Natural killer cell (primary cell): ENCODE measurements at regions not wholly inside any gene's neighbourhood (a gene's known extent, or its start where the extent isn't known, plus 50 kb on each side); places are given as distances from the start of the nearest gene placed in this dataset.

Source experiments
- ATAC-seq, 3 donors: fragments of 150-1000 bp in 2 of 3; fragments of 200-7000 bp in 1 of 3; cut with Tn5 transposase; 1 replicate in 1 of 3; 2 replicates in 2 of 3; pipeline ENCODE4 v1.10.0; 2021; ENCODE audit warnings: mild to moderate bottlenecking in 2 of 3, moderate library complexity in 2 of 3
- DNase-seq, 2 donors: peaks; one replicate each; pipeline versions ENCODE4 v3.0.0 to v3.0.0-alpha.2; 2013 to 2021; ENCODE audit warnings: mixed read lengths in 1 of 2
- H3K27ac ChIP-seq: one replicate; pipeline ENCODE4 v1.5.1; 2013; ENCODE audit warnings: mild to moderate bottlenecking, low read length
- H3K27me3 ChIP-seq: one replicate; pipeline ENCODE4 v1.6.1; 2013; ENCODE audit warnings: low read length; ENCODE audit not compliant: control insufficient read depth, insufficient read depth
- H3K36me3 ChIP-seq: one replicate; pipeline ENCODE4 v1.6.1; 2013; ENCODE audit warnings: low read length; ENCODE audit not compliant: control insufficient read depth, insufficient read depth
- H3K4me1 ChIP-seq: one replicate; pipeline ENCODE4 v1.6.1; 2013; ENCODE audit warnings: low read length; ENCODE audit not compliant: control insufficient read depth, insufficient read depth
- H3K4me3 ChIP-seq: one replicate; pipeline ENCODE4 v1.5.1; 2013; ENCODE audit warnings: low read length
- H3K9me3 ChIP-seq: one replicate; pipeline ENCODE4 v1.6.1; 2013; ENCODE audit warnings: low read length; ENCODE audit not compliant: control insufficient read depth, insufficient read depth
- H3K27ac Mint-ChIP-seq, 2 donors: one replicate each; pipeline ENCODE4 v1.8.0; 2022; ENCODE audit warnings: mild to moderate bottlenecking in 2 of 2, mixed read lengths in 2 of 2, moderate library complexity in 1 of 2
- H3K27me3 Mint-ChIP-seq, 2 donors: one replicate each; pipeline ENCODE4 v1.8.0; 2022; ENCODE audit warnings: low read depth in 2 of 2, mixed read lengths in 2 of 2
- H3K36me3 Mint-ChIP-seq: one replicate; pipeline ENCODE4 v1.8.0; 2022; ENCODE audit warnings: mixed read lengths
- H3K4me1 Mint-ChIP-seq, 2 donors: one replicate each; pipeline ENCODE4 v1.8.0; 2022; ENCODE audit warnings: mixed read lengths in 2 of 2
- H3K4me3 Mint-ChIP-seq: one replicate; pipeline ENCODE4 v1.8.0; 2022; ENCODE audit warnings: mild to moderate bottlenecking, moderate library complexity, mixed read lengths
- H3K9me3 Mint-ChIP-seq, 2 donors: one replicate each; pipeline ENCODE4 v1.8.0; 2022; ENCODE audit warnings: mixed read lengths in 2 of 2
- CTCF ChIP-seq: fragments of 200-600 bp; IDR thresholded peaks from one replicate; pipeline ENCODE4 v1.8.0; 2022; ENCODE audit warnings: antibody characterized with exemption
- WGBS: methylation state at CpG from one replicate; pipeline ENCODE4 v1.1.7; 2013; ENCODE audit warnings: missing lambda C conversion rate; ENCODE audit not compliant: insufficient coverage; 5-methylcytosine and 5-hydroxymethylcytosine counted together
- intact Hi-C: fragments of 100-400 bp; cut with micrococcal nuclease; formaldehyde crosslinking; loops from one replicate; pipeline ENCODE4 v1.14.2; 2022

- H3K27ac Mint-ChIP-seq: no peak overlapping the region
- WGBS: 67% methylated on average over 1 of the region's 2 CpGs
Observed at GRCh38 chr16:77014441-77014840, 176.5 kb upstream of the MON1B start.

GRCh38 chr16:77030600-77030999, 160.4 kb upstream of the MON1B start:
- H3K4me1 ChIP-seq: no peaks in the 10 kb centered on the region
- no peaks in the 10 kb centered on the region for H3K36me3 ChIP-seq
- no peaks in the 10 kb centered on the region for H3K36me3 Mint-ChIP-seq
- no peak overlapping the region for H3K4me3 Mint-ChIP-seq
- no peak overlapping the region for H3K27ac Mint-ChIP-seq
- no peaks in the 10 kb centered on the region for H3K27me3 Mint-ChIP-seq
- no peaks in the 10 kb centered on the region for H3K27me3 ChIP-seq
- no peaks in the 10 kb centered on the region for H3K9me3 ChIP-seq
- no peak overlapping the region for H3K27ac ChIP-seq
- H3K4me1 Mint-ChIP-seq: no peaks in the 10 kb centered on the region
- no peak overlapping the region for H3K4me3 ChIP-seq
- no peak for TF ChIP-seq CTCF
- DNase-seq (no peak), ATAC-seq (no peak)
- WGBS: no CpG with 5 or more reads among the region's 1 CpG
- intact Hi-C loops: no loop called here
- peaks cover 2 to 8% of the 10 kb centered on the region in 2 donors for H3K9me3 Mint-ChIP-seq

More at GRCh38 chr16:77014441-77014840, 176.5 kb upstream of the MON1B start:
- H3K27ac ChIP-seq: no peak overlapping the region
- H3K36me3 ChIP-seq: no peaks in the 10 kb centered on the region
- Mint-ChIP-seq H3K4me1 (no peaks in the 10 kb centered on the region), H3K27me3 (no peaks in the 10 kb centered on the region), H3K36me3 (no peaks in the 10 kb centered on the region), H3K9me3 (peaks cover 4 to 16% of the 10 kb centered on the region in 2 donors), H3K4me3 (no peak overlapping the region)
- H3K9me3 ChIP-seq: peaks cover 3% of the 10 kb centered on the region
- H3K27me3 ChIP-seq: no peaks in the 10 kb centered on the region
- no peak overlapping the region for H3K4me3 ChIP-seq
- TF ChIP-seq CTCF: no peak
- DNase-seq (no peak), ATAC-seq (no peak)
- no peaks in the 10 kb centered on the region for H3K4me1 ChIP-seq
- intact Hi-C loops: no loop called here

- no peaks in the 10 kb centered on the region for H3K4me1 ChIP-seq
- intact Hi-C loops: no loop called here
- H3K4me3 Mint-ChIP-seq: no peak overlapping the region
- no peak overlapping the region for H3K27ac ChIP-seq
- H3K4me3 ChIP-seq: no peak overlapping the region
- no peaks in the 10 kb centered on the region for H3K27me3 ChIP-seq
- no peak for ATAC-seq
- TF ChIP-seq CTCF: no peak
- no peaks in the 10 kb centered on the region for H3K36me3 Mint-ChIP-seq
- H3K9me3 ChIP-seq: peaks cover 6% of the 10 kb centered on the region
- DNase-seq: no peak
- H3K27ac Mint-ChIP-seq: no peak overlapping the region
- WGBS: 88% methylated on average over 1 of the region's 2 CpGs
- H3K9me3 Mint-ChIP-seq: peaks cover 2 to 8% of the 10 kb centered on the region in 2 donors
- no peaks in the 10 kb centered on the region for H3K36me3 ChIP-seq
- no peaks in the 10 kb centered on the region for H3K4me1 Mint-ChIP-seq
- H3K27me3 Mint-ChIP-seq: no peaks in the 10 kb centered on the region
Observed at GRCh38 chr16:77033516-77033915, 157.5 kb upstream of the MON1B start.

GRCh38 chr16:77035361-77035760, 155.6 kb upstream of the MON1B start:
- peaks cover 6% of the 10 kb centered on the region for H3K9me3 ChIP-seq
- H3K27me3 ChIP-seq: no peaks in the 10 kb centered on the region
- H3K4me3 ChIP-seq: no peak overlapping the region
- no peaks in the 10 kb centered on the region for H3K4me1 ChIP-seq
- no peaks in the 10 kb centered on the region for H3K27me3 Mint-ChIP-seq
- H3K4me1 Mint-ChIP-seq: no peaks in the 10 kb centered on the region
- intact Hi-C loops: no loop called here
- H3K9me3 Mint-ChIP-seq: peaks cover 2 to 3% of the 10 kb centered on the region in 2 donors
- no peak for DNase-seq
- no peak overlapping the region for H3K4me3 Mint-ChIP-seq
- H3K27ac ChIP-seq: no peak overlapping the region
- H3K36me3 ChIP-seq: no peaks in the 10 kb centered on the region
- H3K36me3 Mint-ChIP-seq: no peaks in the 10 kb centered on the region
- no peak for TF ChIP-seq CTCF
- H3K27ac Mint-ChIP-seq: no peak overlapping the region
- ATAC-seq: no peak
